Erythroblast (primary cell): ENCODE measurements at regions not wholly inside any gene's neighbourhood (a gene's known extent, or its start where the extent isn't known, plus 50 kb on each side); places are given as distances from the start of the nearest gene placed in this dataset.

ENCODE experiments used
- GATA1 ChIP-seq: IDR thresholded peaks from 2 replicates; pipeline ENCODE4 v1.6.1; 2011; ENCODE audit warnings: low read depth, mild to moderate bottlenecking, control low read depth, low read length, moderate library complexity
- POLR2A ChIP-seq: IDR thresholded peaks from 2 replicates; pipeline ENCODE4 v1.6.1; 2011; ENCODE audit warnings: mild to moderate bottlenecking, low read length

DNA sequence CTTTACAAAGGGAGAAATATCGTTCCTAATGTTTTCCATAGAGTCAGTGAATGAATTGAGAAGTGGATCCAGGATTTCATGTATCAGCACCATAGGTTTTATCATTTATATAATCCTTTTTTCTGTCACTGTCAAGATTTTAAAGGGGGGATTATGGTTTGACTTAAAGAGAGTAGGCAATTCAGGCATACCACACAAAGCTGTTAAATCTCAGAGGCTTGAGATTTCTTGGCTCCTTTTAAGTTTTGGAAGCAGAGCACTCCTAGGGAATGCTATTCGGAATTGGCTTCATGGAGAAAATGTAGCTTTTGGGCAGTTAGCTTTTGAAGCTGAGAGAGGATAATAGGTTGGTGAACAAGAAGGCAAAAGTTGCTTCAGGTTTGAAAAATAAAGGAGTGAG, 274.7 kb downstream of the SOX4 start:
- no peak for TF ChIP-seq POLR2A
- no peak for TF ChIP-seq GATA1
